DMS79 treated with DMSO at 0.1 percent for 48 hours (cell line): ENCODE measurements at regions not wholly inside any gene's neighbourhood (a gene's known extent, or its start where the extent isn't known, plus 50 kb on each side); places are given as distances from the start of the nearest gene placed in this dataset.
A peak's percentile ranks its signal among the peaks of the same experiment; 100 is the strongest.

Experiments used
- DNase-seq: peaks from one replicate; lab custom pipeline; 2025; lab: John Stamatoyannopoulos, UW

DNA sequence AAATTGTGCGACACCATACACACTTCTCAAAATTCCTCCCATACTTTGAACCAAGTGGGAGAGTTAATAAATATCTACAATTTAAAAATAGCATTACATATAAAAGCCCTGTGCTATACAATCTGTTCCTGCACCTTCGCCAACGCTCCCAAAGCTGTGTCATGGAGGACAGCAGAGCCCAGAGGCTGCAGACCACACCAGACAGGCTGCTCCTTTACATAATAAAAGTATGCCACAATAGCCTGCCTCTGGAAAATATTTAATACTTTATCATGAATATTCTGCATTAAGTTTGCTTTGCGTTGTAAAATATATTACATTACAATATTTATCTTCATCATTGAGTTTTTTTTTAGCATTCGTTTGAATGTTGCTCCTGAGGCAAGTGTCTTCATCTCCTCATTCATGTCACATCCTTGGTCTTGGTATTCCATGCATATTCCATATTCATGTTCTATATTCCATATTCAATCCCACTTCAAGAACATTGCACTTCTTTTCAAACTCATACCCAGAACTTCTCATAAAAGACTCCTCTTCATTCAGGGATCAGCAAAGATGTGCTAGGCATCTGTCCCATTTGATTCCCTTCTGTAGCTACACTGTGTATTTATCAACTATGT lies 663.9 kb downstream of the POM121L12 start:
- DNase-seq, result no peak

DNA sequence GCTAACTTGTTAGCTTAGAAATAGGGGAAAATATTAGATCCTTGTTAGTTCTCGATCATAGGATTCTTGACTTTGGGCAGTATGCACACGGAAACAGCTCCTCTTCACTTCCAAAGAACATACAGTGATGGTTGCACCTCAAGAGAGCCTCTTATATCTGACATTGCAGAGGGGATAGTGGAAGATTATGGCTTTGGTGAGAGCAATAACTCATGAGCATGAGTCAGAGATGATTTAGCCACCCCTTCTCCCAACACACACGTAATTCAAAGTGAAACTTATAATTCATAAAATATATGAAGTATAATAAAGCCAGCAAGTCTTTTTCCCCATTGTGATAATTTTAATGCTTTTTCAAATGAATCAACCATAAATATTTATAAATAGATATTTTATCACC lies 683.7 kb downstream of the POM121L12 start:
- no peak for DNase-seq

DNA sequence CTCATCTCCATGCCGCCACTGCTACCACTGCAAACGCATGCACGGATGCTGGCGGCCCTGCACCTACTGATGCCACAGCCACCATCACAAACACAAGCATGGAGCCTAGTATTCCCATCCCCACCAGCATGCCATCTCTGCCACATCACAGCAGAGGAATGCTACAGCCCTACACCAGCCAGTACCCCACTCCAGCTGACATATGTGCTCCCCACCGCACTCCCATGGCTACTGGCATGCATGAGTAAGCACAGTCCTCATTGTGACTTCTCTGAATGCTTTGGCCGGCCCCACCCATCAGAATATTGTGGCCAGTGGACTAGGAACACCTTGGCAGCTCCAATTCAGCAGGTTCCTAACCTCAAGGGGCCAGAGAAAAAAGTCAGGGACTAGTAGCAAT lies 705.5 kb downstream of the POM121L12 start:
- no peak for DNase-seq

DNA sequence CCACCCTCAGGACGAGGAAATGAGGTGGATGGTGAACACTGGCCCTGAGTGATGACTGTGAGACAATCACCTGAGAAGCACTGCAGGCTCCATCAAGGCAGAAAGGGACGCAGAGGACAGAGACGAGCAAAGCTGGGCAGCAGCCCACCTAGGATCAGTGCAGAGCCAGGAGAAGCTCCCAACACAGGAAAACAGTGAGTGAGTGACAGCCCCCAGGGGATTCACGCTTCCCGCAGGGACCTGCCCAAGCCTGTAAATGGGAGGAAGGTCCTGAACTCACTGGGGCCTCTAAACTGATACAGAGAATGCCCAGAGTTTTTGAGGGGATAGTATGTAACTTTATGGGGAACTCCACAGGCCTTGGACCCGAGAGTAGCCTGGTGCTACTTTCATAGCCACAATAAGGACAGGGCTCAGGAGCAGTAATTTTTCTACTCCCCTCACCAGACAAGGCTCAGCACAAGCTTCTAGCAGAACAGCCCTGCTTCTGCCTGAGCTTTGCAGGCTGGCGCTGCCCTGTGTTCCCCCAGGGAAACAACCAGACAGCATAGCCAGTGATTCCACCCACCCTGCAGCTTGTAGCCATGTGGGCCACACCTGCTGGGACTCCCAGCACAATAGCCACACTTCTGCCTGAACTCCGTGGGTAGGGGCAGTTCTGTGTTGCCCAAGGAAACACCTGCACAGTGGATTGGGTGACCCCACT lies 708.4 kb downstream of the POM121L12 start:
- DNase-seq, result no peak

DNA sequence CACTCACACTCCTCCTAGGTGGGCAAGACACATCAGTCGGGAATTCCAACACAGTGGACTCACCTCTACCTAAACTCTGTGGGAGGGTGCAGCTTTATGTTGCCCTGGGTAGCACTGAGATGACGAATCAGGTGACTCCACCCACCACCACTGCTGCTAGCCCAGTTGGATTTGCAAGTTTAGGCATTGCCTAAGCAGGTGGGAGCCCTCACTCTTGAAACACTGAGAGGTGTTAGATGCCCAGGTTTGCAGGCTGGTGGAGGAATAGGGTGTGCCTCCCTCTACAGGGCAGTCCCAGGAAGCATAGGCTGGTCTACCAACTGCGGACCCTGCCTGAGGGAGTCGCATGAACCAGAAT lies 708.9 kb downstream of the POM121L12 start:
- DNase-seq, result no peak

DNA sequence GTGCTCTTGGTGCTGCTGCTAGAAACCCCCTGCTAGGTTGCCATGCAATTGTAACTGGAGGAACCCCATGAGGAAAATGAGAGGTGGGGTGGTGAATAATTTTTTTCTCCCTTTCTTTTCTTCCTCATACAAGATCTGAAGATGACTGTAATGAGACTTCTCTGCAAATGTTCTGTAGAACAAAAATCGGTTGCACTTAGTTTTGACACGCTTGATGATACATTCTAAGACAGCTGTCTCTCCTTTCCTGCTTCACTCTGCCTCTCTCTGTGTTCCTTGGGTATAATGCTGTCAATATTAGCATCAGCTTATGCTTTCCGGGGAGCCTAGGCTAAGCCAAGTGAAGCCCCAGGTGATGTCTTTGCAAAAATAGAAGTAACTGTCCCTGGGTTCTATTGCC lies 721.5 kb downstream of the POM121L12 start:
- DNase-seq, result no peak

DNA sequence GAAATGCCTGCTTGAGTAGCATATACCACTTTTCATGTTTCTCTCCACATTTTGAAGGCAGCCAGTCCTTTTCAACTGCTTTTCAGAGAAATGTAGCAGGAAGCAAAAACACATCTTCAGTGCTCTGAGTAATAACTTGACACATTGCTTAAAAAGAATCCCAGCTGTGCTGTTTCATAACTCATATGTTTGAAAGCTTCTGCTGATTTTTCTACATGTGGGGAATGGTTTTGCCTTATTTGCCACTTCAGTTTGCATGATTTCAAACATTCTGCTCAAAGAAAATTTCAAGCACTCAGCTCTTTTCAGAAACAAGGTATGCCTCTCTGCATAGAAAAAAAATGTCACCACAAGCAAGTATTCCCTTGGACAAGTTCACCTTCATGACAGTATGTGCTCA lies 732.8 kb downstream of the POM121L12 start:
- DNase-seq, result peak; percentile 18

DNA sequence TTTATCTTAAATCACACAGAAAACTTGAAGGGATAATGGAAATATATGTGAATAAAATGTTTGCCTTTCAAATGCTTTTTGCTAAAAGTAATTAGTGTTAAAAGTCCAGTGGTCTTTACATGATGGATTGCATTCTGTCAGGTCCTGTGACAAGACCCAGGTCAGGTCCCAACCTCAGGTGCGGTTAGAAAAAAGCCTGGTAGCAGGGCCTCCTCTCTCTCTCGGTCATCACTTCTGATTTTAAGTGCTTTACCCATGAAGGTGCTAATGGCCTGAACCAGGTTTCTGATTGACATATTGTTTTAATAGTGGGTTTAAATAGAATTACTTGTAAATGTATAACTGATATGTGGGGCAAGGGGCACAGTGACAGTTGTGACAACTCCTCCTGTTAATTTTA lies 736.3 kb downstream of the POM121L12 start:
- no peak for DNase-seq

DNA sequence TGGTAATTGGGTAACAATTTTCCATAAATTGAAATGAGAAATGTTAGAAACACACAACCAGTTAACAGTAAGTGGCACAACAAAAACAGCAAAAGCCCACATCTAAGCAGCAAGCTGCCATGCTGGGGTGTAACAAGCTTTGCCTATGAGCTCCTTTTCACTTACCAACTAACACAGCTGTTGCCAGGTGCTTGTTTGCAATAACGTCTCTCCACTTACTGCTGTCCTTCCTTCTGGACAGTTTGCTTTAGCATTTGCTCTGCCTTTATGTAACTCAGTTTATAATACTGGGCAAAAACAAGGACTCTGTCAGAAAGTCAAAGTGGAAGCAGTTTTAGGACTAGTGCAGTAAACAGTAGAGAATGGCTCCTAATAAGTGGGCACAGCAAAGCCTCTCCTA lies 740.9 kb downstream of the POM121L12 start:
- DNase-seq, result no peak

DNA sequence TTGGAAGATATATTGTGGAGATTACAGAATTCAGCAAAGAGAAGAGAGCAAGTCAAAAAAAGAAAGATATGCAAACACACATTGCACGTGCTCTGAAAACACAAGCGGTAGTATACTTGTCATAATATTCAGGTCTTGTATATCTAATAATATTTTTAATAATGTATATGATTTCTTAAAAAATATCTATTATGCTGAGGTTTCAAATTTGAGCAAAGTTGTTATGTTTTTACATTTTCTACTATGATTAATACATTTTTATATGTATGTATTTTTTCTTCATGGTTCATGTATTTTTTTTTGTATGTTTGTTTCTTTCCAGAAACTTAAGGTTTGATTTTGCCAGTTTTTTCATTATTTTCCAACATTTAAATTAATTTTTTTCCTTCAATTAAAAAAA lies 752.4 kb upstream of the VSTM2A start:
- DNase-seq, result no peak

DNA sequence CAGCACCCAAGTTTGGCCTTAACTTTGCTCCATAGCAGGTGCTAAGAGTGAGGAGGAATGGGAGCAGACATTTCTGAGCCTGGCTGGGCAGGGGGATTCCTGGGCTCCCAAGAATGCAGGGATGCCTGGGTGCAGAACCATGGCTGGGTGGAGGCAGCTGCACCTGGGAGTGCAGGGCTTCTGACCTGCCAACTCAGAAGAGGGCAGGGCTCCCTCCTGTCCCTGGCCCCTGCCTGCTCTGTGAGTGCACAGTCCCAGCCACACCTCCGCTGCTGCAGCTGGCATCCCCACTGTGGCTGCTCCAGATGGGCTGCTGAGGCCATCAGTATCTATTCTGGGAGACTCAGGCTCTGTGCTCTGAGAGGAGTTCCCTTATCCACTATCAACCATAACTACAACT lies 747.4 kb upstream of the VSTM2A start:
- no peak for DNase-seq

DNA sequence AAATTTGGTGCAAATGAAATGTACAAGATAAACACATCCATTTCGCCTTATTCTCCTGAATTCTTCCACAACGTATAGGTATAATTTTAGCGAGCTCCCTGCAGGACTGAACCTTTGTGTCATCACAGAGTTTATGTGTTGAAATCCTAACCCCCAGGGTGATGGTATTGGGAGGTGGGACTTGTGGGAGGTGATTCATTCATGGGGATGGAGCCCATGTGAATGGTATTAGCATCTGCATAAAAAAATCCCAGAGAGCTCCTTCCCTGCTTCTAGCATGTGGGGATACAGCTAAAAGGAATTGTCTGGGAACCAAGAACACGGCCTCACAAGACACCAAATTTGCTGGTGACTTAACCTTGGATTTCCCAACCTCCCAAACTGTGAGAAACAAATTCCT lies 741.4 kb upstream of the VSTM2A start:
- DNase-seq, result no peak

DNA sequence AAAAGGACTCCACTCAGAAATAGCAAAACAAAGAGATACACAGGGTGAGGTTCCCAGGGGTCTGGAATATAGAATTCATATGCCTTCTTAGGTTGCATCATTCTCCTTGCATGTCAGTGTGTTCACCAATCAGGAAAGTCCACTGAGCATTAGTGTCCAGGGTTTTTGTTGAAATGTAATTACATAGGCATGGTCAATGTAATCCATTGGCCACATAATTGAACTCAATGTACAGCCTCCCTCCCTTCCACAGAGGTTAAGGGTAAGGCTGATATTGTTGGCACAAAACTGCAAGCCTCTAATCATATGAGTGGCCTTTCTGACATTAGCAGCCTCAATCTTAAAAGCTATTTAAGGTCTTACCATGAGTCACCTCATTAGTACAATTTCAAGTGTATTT lies 736.1 kb upstream of the VSTM2A start:
- no peak for DNase-seq

DNA sequence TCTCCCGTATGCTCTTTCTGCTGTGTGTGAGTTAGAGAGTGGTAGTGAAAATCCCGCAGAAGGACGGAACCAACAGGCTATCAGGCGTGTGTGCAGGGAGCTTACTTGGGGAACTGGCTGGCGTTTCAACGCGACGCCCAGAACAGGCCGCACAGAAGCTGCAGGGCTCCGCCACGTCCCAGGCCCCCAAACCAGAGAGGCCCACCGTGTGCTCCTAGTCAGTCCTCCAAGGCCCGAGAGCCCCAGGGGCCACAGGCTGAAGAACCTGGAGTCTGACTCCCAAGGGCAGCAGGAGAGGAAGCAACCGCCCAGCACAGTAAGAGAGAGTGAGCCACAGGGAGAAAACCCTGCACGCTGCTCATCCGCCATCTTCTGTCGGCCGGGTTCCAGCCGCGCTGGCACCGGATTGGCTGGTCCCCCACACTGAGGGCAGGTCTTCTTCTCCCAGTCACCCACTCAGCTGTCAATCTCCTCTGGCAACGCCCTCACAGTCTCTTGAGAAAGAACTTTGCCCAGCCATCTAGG lies 730.6 kb upstream of the VSTM2A start:
- no peak for DNase-seq

DNA sequence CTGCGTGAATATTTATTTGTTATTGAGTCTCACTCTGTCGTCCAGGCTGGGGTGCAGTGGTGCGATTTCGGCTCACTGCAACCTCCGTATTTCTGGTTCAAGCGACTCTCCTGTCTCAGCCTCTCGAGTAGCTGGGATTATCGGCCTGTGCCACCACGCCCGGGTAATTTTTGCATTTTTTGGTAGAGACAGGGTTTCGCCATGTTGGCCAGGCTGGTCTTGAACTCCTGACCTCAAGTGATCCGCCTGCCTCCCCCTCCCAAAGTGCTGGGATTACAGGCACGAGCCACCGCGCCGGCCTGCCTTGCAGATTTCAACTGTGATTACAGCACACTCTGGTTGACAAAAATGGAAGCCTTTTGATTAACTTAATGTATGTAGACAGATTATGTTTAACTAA lies 730.0 kb upstream of the VSTM2A start:
- no peak for DNase-seq

DNA sequence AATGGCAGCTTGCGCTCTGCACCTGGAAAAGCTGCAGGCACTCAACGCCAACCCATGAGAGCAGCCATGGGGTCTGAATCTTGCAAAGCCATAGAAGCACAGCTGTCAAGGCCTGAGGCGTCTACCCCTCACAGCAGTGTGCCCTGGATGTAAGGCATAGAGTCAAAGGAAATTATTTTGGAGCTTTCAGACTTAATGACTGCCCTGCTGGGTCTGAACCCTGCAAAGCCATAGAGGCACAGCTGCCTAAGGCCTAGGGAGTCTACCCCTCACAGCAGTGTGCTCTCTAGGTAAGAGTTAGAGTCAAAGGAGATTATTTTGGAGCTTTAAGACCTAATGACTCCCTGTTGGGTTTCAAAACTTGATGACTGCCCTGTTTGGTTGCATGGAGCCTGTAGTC lies 706.9 kb upstream of the VSTM2A start:
- no peak for DNase-seq

DNA sequence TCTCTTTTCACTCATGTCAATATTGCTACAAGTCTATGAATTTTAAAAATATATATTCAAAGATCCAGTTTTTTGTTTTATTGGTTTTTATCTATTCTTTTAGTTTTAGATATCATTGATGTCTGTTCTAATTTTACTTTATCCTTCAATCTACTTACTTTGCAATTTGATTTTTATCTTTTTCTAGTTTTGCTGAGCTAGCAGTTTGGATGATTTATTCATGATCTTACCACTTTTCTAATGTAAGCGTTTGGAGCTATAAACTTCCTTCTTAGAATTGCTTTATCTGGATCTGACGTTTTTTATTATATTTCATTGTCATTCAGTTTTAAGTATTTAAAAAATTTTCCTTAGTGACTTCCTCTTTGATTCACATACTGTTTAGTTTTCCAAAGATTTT lies 664.5 kb upstream of the VSTM2A start:
- DNase-seq, result no peak

DNA sequence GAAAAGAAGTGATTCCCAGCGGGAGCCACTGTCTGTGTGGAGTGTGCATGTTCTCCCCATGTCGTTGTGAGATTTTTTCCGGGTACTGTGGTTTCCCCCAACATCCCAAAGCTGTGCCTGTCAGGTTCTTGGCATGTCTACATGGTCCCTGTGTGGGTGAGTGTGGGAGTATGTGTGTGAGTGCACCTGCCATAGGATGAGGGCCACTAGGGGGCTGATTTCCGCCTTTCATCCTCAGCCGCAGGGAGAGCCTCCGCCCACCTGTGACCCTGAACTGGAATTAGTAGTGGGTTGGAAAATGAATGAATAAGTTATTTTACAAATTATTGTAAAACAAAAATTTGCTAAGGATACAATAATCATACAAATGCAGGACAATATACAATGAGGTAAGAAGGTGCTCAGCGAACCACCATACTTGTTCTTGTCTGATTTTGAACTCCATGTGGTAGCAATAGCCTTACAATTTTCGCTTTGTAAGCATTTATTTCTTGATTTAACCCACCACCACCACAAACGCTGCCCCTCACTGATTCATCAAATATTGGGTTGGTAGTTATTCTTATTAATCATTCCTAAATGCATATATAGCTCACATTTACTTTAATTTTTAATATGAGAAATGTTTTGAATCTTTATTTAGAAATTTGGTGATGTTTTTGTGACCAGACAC lies 641.2 kb upstream of the VSTM2A start:
- no peak for DNase-seq

DNA sequence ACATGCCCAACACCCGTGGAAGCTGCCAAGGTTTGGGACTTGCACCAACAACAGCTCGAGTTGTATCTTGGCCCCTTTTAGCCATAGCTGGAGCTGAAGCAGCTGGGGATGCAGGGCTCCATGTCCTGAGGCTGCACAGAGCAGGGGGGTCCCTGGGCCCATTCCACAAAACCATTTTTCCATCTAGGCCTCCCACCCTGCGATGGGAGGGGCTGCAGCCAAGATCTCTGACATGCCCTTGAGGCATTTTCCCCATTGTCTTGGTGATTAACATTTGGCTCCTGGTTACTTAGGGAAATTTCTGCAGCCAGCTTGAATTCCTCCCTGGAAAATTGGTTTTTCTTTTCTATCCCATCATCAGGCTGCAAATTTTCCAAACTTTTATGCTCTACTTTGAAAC lies 637.8 kb upstream of the VSTM2A start:
- DNase-seq, result no peak

DNA sequence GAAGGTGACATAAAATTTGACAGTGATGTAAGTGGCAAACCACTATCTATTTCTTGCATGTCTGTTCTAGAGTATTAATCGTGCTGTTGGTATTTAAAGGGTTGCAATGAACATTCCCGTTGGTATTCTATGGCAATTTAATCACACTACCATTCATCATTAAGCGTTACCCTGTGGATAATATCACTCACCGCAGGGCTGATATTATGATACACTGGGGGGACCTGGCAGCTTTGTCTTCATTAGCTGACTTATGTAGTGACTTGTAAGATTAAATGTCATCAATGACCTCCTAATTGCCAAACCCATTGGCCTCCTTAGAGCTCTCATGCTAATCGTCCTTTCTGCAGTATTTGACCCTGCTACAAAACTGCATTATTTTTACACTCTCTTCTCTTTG lies 624.5 kb upstream of the VSTM2A start:
- no peak for DNase-seq

DNA sequence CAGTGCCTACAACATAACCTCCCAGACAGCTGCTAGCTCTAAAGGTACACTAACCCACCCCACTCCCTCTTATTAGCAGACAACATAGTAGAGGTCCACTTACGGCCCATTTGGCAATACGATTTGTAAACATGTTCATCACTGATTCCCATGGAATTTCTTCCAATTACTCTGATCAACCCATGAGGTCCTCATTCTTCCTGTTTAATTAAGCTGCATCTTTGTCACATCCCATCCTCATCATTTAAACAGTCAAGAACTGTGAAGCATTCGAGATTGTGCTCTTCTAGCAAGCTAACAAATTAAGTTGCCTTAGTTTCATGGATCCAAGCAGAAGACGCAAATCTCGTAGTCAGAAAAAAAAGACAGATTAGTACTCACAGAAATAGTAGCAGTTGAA lies 622.2 kb upstream of the VSTM2A start:
- no peak for DNase-seq

DNA sequence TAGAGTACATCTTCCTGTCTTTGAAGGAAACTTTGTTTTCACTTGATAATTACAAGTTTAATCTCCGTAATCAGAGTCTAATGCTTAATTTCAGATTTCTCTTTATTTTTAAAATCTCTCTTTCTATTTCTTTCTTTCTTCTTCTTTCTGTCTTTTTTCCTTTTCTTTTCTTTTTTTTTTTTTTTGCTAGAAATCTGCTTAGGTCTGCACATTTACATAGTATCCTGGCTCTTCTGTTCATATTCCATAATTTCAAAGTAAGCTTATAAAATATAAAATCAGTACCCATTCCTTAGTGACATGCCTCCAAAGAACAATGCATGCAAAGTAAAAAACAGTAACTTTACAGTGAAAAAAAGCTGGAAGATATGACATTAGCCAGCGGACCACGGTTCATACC lies 601.7 kb upstream of the VSTM2A start:
- no peak for DNase-seq

DNA sequence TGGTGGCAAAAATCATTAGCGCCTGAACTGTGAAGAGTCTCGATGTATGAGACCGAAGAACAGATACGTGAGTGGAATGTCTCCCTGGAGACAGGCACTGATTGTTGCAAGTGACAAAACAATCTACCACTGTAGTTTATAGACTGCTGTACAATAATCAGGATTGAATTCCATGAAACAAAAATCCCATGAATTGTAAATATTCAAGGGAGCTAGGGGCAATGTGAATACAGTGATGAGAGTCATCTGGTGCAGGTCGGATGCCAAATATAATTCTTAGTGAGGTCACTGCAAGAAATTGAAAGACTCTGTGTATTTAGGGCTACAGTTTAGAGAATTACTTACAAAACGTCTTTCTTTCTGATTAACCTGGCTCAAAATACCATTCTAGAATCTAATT lies 594.4 kb upstream of the VSTM2A start:
- no peak for DNase-seq

DNA sequence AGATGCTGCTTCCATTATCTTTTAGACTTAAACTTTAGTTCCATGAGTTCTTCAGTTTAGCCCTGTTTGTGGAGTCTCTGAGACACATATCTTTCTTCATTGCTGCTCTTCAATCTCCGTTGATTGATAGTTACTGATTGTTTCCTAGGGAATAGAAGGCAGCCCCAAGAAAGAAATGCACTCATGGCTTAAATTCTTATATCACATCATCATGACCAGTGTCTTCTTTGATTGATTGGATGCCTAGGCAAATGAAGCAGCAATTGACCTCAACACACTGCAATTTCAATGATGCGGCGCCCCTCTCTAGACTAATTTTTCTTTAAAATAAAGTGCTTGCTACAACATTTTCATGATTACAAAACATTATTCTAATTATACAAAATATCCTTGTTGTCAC lies 576.5 kb upstream of the VSTM2A start:
- DNase-seq, result no peak
